ENCODE measurements at regions not wholly inside any gene's neighbourhood (a gene's known extent, or its start where the extent isn't known, plus 50 kb on each side); places are given as distances from the start of the nearest gene placed in this dataset.

DNA sequence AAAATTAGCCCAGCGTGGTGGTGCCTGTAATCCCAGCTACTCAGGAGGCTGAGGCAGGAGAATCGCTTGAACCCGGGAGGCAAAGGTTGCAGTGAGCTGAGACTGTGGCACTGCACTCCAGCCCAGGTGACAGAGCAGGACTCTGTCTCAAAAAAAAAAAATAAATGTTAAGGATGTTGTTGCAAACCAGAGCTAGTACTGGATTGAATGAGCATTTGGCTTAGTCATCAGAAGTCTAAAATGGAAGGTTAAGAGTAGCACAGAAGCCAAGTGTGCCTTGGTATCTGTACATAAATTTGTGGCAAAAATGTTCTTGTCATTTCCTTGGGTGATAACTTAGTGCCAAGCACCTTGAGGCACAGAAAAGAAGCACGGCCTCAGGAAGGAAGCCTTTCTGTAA, 50.6 kb upstream of the MED9 start:
- DNase-seq (ENCODE audit: low read depth): no peak
- H3K4me3 ChIP-seq (ENCODE audit: low read depth, low read length): no peak overlapping the region
- TF ChIP-seq, protein P1, sequence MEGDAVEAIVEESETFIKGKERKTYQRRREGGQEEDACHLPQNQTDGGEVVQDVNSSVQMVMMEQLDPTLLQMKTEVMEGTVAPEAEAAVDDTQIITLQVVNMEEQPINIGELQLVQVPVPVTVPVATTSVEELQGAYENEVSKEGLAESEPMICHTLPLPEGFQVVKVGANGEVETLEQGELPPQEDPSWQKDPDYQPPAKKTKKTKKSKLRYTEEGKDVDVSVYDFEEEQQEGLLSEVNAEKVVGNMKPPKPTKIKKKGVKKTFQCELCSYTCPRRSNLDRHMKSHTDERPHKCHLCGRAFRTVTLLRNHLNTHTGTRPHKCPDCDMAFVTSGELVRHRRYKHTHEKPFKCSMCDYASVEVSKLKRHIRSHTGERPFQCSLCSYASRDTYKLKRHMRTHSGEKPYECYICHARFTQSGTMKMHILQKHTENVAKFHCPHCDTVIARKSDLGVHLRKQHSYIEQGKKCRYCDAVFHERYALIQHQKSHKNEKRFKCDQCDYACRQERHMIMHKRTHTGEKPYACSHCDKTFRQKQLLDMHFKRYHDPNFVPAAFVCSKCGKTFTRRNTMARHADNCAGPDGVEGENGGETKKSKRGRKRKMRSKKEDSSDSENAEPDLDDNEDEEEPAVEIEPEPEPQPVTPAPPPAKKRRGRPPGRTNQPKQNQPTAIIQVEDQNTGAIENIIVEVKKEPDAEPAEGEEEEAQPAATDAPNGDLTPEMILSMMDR (IDR thresholded peaks at IDR 0.05; ENCODE audit: insufficient read depth, low read depth, low read length, missing control alignments): no peak

Data from GM12865 (cell line).